B cell (primary cell): ENCODE measurements at regions not wholly inside any gene's neighbourhood (a gene's known extent, or its start where the extent isn't known, plus 50 kb on each side); places are given as distances from the start of the nearest gene placed in this dataset.

Source experiments
- ATAC-seq: fragments of 200-7000 bp; cut with Tn5 transposase; one replicate; pipeline ENCODE4 v1.10.0; 2021; ENCODE audit warnings: low read depth, mild to moderate bottlenecking, moderate number of reproducible peaks, moderate library complexity
- CTCF ChIA-PET: fragments of 350-600 bp; sonication (Branson Sonifier 250); formaldehyde crosslinking; loops from one replicate; lab custom pipeline; 2021; ENCODE audit warnings: antibody characterized with exemption, inconsistent platforms; lab: Charles Lee
- POLR2A ChIA-PET: fragments of 350-600 bp; sonication (Branson Sonifier 250); formaldehyde crosslinking; loops from one replicate; lab custom pipeline; 2021; ENCODE audit warnings: antibody characterized with exemption; lab: Charles Lee
- DNase-seq: peaks from one replicate; pipeline ENCODE4 v3.0.0; 2013
- H2AFZ ChIP-seq: 2 replicates; pipeline ENCODE4 v1.6.1; 2012; ENCODE audit warnings: mild to moderate bottlenecking, low read depth, low read length; ENCODE audit not compliant: insufficient read depth, poor library complexity, severe bottlenecking
- H3K27ac ChIP-seq, 2 donors: 1 replicate in 1 of 2; 2 replicates in 1 of 2; pipeline ENCODE4 v1.5.1; 2012 to 2013; ENCODE audit warnings: low read length in 2 of 2, mild to moderate bottlenecking in 2 of 2, moderate library complexity in 1 of 2
- H3K27me3 ChIP-seq, 4 experiments: fragments of 200-600 bp in 1 of 4; sonication (generic) in 1 of 4; replicated peaks in 1 of 4; 1 replicate in 2 of 4; 2 replicates in 2 of 4; pipeline versions ENCODE4 v1.6.1 to v1.7.0; 2013 to 2016; ENCODE audit warnings: low read length in 3 of 4, mild to moderate bottlenecking in 2 of 4, mixed read lengths in 1 of 4, moderate library complexity in 1 of 4; ENCODE audit not compliant: insufficient read depth in 4 of 4, control insufficient read depth in 3 of 4; ENCODE audit errors: control extremely low read depth in 1 of 4
- H3K36me3 ChIP-seq, 2 experiments: replicated peaks in 1 of 2; 1 replicate in 1 of 2; 2 replicates in 1 of 2; pipeline versions ENCODE4 v1.6.1 to v1.7.1; 2013; ENCODE audit warnings: low read length in 1 of 2; ENCODE audit not compliant: insufficient read depth in 2 of 2, control insufficient read depth in 1 of 2; ENCODE audit errors: control extremely low read depth in 1 of 2, extremely low read depth in 1 of 2
- H3K4me1 ChIP-seq, 2 donors: fragments of 200-600 bp in 1 of 2; sonication (generic) in 1 of 2; 1 replicate in 1 of 2; 2 replicates in 1 of 2; pipeline versions ENCODE4 v1.5.1 to v1.6.1; 2013 to 2017; ENCODE audit warnings: low read length in 2 of 2; ENCODE audit not compliant: control insufficient read depth in 2 of 2, insufficient read depth in 2 of 2
- H3K4me2 ChIP-seq: replicated peaks from 2 replicates; pipeline ENCODE3; 2012; ENCODE audit warnings: mild to moderate bottlenecking, low read depth, low read length; ENCODE audit not compliant: poor library complexity, severe bottlenecking
- H3K4me3 ChIP-seq, 5 experiments: fragments of 200-600 bp in 1 of 5; sonication (generic) in 1 of 5; 1 replicate in 3 of 5; 2 replicates in 2 of 5; pipeline versions ENCODE4 v1.5.1 to v1.7.0; 2011 to 2016; ENCODE audit warnings: low read length in 4 of 5, mild to moderate bottlenecking in 4 of 5, low read depth in 2 of 5, control low read depth in 1 of 5, moderate library complexity in 1 of 5; ENCODE audit not compliant: insufficient read depth in 1 of 5; ENCODE audit errors: control extremely low read depth in 1 of 5, extremely low read depth in 1 of 5
- H3K79me2 ChIP-seq: fragments of 200-600 bp; sonication (generic); one replicate; pipeline ENCODE4 v1.6.0; 2016; ENCODE audit warnings: low read length; ENCODE audit not compliant: control insufficient read depth, insufficient read depth
- H3K9ac ChIP-seq: fragments of 200-600 bp; sonication (generic); 2 replicates; pipeline ENCODE4 v1.6.1; 2017; ENCODE audit warnings: mild to moderate bottlenecking, low read length, moderate library complexity
- H3K9me3 ChIP-seq, 3 donors: one replicate each; pipeline versions ENCODE4 v1.6.1 to v1.7.1; 2013; ENCODE audit warnings: low read length in 2 of 3; ENCODE audit not compliant: control insufficient read depth in 2 of 3, insufficient read depth in 1 of 3; ENCODE audit errors: control extremely low read depth in 1 of 3
- H4K20me1 ChIP-seq: 2 replicates; pipeline ENCODE4 v1.6.0; 2012; ENCODE audit warnings: mild to moderate bottlenecking, low read length; ENCODE audit not compliant: insufficient read depth, control insufficient read depth, poor library complexity, severe bottlenecking
- H3K27ac Mint-ChIP-seq: one replicate; pipeline ENCODE4 v1.8.0; 2021; ENCODE audit warnings: mixed read lengths
- H3K27me3 Mint-ChIP-seq: one replicate; pipeline ENCODE4 v1.8.0; 2021; ENCODE audit warnings: mixed read lengths
- H3K4me1 Mint-ChIP-seq: one replicate; pipeline ENCODE4 v1.8.0; 2021; ENCODE audit warnings: mixed read lengths
- H3K4me3 Mint-ChIP-seq: one replicate; pipeline ENCODE4 v1.8.0; 2021; ENCODE audit warnings: mixed read lengths
- H3K9me3 Mint-ChIP-seq: one replicate; pipeline ENCODE4 v1.8.0; 2022; ENCODE audit warnings: mixed read lengths; ENCODE audit not compliant: insufficient read depth
- CTCF ChIP-seq: fragments of 200-600 bp; IDR thresholded peaks from one replicate; pipeline ENCODE4 v1.8.0; 2022; ENCODE audit warnings: antibody characterized with exemption, mild to moderate bottlenecking
- EZH2 ChIP-seq: IDR thresholded peaks from 2 replicates; pipeline ENCODE4 v1.6.1; 2012; ENCODE audit warnings: borderline replicate concordance, low read depth, mild to moderate bottlenecking, moderate library complexity, low read length; ENCODE audit not compliant: insufficient read depth, poor library complexity, severe bottlenecking
- WGBS: methylation state at CpG from one replicate; pipeline ENCODE4 v1.1.5; 2013; ENCODE audit warnings: missing lambda C conversion rate; ENCODE audit not compliant: insufficient coverage; 5-methylcytosine and 5-hydroxymethylcytosine counted together
- intact Hi-C: fragments of 100-400 bp; cut with micrococcal nuclease; formaldehyde crosslinking; loops from one replicate; pipeline ENCODE4 v1.10.0; 2022

DNA sequence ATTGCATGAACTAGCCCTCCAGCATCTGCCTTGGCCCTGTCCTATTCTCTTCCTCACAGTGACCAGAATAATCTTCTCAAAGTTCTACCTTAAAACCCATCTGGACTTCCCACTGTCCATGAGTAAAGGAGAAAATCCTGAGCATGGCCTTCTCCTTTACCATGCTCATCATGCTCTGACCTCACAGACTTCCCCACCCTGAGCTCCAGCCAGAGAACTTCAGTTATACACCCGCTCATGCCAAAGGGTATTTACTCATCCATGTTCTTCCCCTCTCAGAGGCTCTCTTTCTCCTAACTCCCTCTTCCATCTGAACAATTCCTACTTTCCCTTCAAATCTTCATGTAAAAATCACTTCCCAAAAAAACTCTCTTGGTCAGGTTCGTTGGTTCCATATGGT, 188.4 kb downstream of the SETD4 start:
- no peak for ATAC-seq
- TF ChIP-seq EZH2 (no peak), CTCF (no peak)
- H3K4me1 ChIP-seq, result no peaks in the 10 kb centered on the region
- peaks cover 0 to 15% (median 3%) of the 10 kb centered on the region in 4 experiments for H3K27me3 ChIP-seq
- ChIA-PET CTCF (no interaction called here), POLR2A (no interaction called here)
- DNase-seq, result no peak
- H3K36me3 ChIP-seq, result no peaks in the 10 kb centered on the region
- Mint-ChIP-seq H3K27ac (no peak overlapping the region), H3K4me3 (no peak overlapping the region), H3K27me3 (peaks cover 41% of the 10 kb centered on the region), H3K9me3 (no peaks in the 10 kb centered on the region), H3K4me1 (no peaks in the 10 kb centered on the region)
- H3K9ac ChIP-seq, result no peak overlapping the region
- H3K9me3 ChIP-seq, result peaks cover 1 to 8% (median 5%) of the 10 kb centered on the region in 3 donors
- no peak overlapping the region for H3K4me3 ChIP-seq
- no peak overlapping the region for H2AFZ ChIP-seq
- intact Hi-C loops, result no loop called here
- WGBS, result 100% methylated on average over 1 of the region's 2 CpGs
- no peak overlapping the region for H3K27ac ChIP-seq
- no peaks in the 10 kb centered on the region for H3K79me2 ChIP-seq
- no peak overlapping the region for H3K4me2 ChIP-seq
- H4K20me1 ChIP-seq, result no peaks in the 10 kb centered on the region

DNA sequence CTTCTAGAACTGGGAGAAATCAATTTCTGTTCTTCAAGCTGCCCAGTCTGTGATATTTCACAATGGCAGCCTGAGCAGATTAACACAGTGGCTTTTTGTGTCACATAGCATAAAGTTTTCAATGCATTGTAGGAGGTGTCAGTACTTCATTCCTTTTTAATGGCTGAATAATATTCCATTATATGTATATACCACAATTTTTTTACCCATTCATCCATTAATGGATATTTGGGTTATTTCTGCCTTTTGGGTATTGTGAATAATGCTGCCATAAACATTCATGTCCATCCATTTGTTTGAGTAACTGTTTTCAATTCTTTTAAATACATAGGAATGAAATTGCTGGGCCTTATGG, 191.5 kb downstream of the SETD4 start:
- H3K4me3 ChIP-seq, result no peak overlapping the region
- no peaks in the 10 kb centered on the region for H3K36me3 ChIP-seq
- Mint-ChIP-seq H3K27me3 (peaks cover 29% of the 10 kb centered on the region), H3K4me3 (no peak overlapping the region), H3K4me1 (no peaks in the 10 kb centered on the region), H3K9me3 (no peaks in the 10 kb centered on the region), H3K27ac (no peak overlapping the region)
- peaks cover 0 to 11% (median 3%) of the 10 kb centered on the region in 4 experiments for H3K27me3 ChIP-seq
- no peak overlapping the region for H2AFZ ChIP-seq
- no peak for ATAC-seq
- no peaks in the 10 kb centered on the region for H4K20me1 ChIP-seq
- H3K4me1 ChIP-seq, result no peaks in the 10 kb centered on the region
- no peak for TF ChIP-seq EZH2
- TF ChIP-seq CTCF, result no peak
- H3K27ac ChIP-seq, result no peak overlapping the region
- intact Hi-C loops, result no loop called here
- no peaks in the 10 kb centered on the region for H3K79me2 ChIP-seq
- CTCF ChIA-PET, result no interaction called here
- peaks cover 1 to 5% (median 4%) of the 10 kb centered on the region in 3 donors for H3K9me3 ChIP-seq
- POLR2A ChIA-PET, result no interaction called here
- H3K4me2 ChIP-seq, result no peak overlapping the region
- no peak for DNase-seq
- H3K9ac ChIP-seq, result no peak overlapping the region
